Endothelial cell of umbilical vein (primary cell): ENCODE measurements at regions not wholly inside any gene's neighbourhood (a gene's known extent, or its start where the extent isn't known, plus 50 kb on each side); places are given as distances from the start of the nearest gene placed in this dataset.

Experiments used
- BruUV-seq: library from RNA; stranded (reverse); fragments of 400-500 nt; replicated peaks from 2 replicates; lab custom pipeline; 2021; lab: Mats Ljungman, UMichigan
- CTCF ChIA-PET: fragments of 300-600, 350-600 bp; sonication (Branson Sonifier 250); formaldehyde crosslinking; loops from one replicate; lab custom pipeline; 2021; ENCODE audit warnings: antibody characterized with exemption, inconsistent platforms; lab: Charles Lee
- POLR2A ChIA-PET: fragments of 300-600, 350-600 bp; sonication (Branson Sonifier 250); formaldehyde crosslinking; loops from one replicate; lab custom pipeline; 2021; ENCODE audit warnings: antibody characterized with exemption, inconsistent platforms; lab: Charles Lee
- DNase-seq: peaks from one replicate; pipeline ENCODE4 v3.0.0-alpha.2; 2011; ENCODE audit warnings: low read depth, low spot score
- FAIRE-seq: peaks from 2 replicates; lab custom pipeline; 2011; peaks lifted over from hg19 to GRCh38; lab: Jason Lieb, UNC
- H2AFZ ChIP-seq: 2 replicates; pipeline ENCODE4 v1.6.0; 2012; ENCODE audit warnings: low read depth, low read length, control low read depth, inconsistent platforms
- H3K27ac ChIP-seq: 2 replicates; pipeline ENCODE4 v1.5.1; 2011; ENCODE audit warnings: low read depth, mild to moderate bottlenecking, control low read depth, low read length, moderate library complexity; ENCODE audit not compliant: insufficient read depth
- H3K27me3 ChIP-seq, 2 experiments: 2 replicates each; pipeline versions ENCODE4 v1.6.0 to v1.6.1; 2011; ENCODE audit warnings: low read length in 2 of 2, mixed read lengths in 1 of 2; ENCODE audit not compliant: control insufficient read depth in 2 of 2, insufficient read depth in 2 of 2
- H3K36me3 ChIP-seq, 2 experiments: 2 replicates in 1 of 2; 3 replicates in 1 of 2; pipeline ENCODE4 v1.5.1; 2011; ENCODE audit warnings: low read length in 2 of 2, mild to moderate bottlenecking in 1 of 2, moderate library complexity in 1 of 2; ENCODE audit not compliant: control insufficient read depth in 2 of 2, insufficient read depth in 2 of 2; ENCODE audit errors: extremely low read depth in 1 of 2
- H3K4me1 ChIP-seq: 3 replicates; pipeline ENCODE4 v1.5.1; 2011; ENCODE audit warnings: mild to moderate bottlenecking, low read length; ENCODE audit not compliant: control insufficient read depth, insufficient read depth; ENCODE audit errors: extremely low read depth
- H3K4me2 ChIP-seq: 2 replicates; pipeline ENCODE4 v1.6.1; 2011; ENCODE audit warnings: low read length, control low read depth, mixed read lengths; ENCODE audit not compliant: insufficient read depth
- H3K4me3 ChIP-seq, 3 experiments: fragments of 200-600 bp in 1 of 3; sonication (generic), shearing (Covaris generic) in 1 of 3; replicated peaks in 1 of 3; 2 replicates each; pipeline ENCODE4 v1.5.1; 2011 to 2016; ENCODE audit warnings: control low read depth in 3 of 3, low read length in 3 of 3, mild to moderate bottlenecking in 2 of 3, inconsistent platforms in 1 of 3, low read depth in 1 of 3, moderate library complexity in 1 of 3; ENCODE audit not compliant: insufficient read depth in 1 of 3
- H3K79me2 ChIP-seq: 2 replicates; pipeline ENCODE4 v1.6.0; 2012; ENCODE audit warnings: low read length, inconsistent platforms; ENCODE audit not compliant: control insufficient read depth, insufficient read depth
- H3K9ac ChIP-seq: replicated peaks from 2 replicates; pipeline ENCODE3; 2011; ENCODE audit warnings: low read length, control low read depth; ENCODE audit not compliant: insufficient read depth; ENCODE audit errors: extremely low read depth
- H3K9me1 ChIP-seq: replicated peaks from 3 replicates; pipeline ENCODE4 v1.6.0; 2011; ENCODE audit warnings: mild to moderate bottlenecking, low read length; ENCODE audit not compliant: control insufficient read depth, insufficient read depth; ENCODE audit errors: extremely low read depth
- H3K9me3 ChIP-seq: replicated peaks from 2 replicates; pipeline ENCODE4 v1.5.1; 2012; ENCODE audit warnings: low read length, inconsistent platforms; ENCODE audit not compliant: control insufficient read depth, insufficient read depth
- H4K20me1 ChIP-seq: replicated peaks from 2 replicates; pipeline ENCODE3; 2011; ENCODE audit warnings: mild to moderate bottlenecking, low read length; ENCODE audit not compliant: control insufficient read depth, insufficient read depth; ENCODE audit errors: extremely low read depth
- EZH2 ChIP-seq: IDR thresholded peaks from 2 replicates; pipeline ENCODE4 v1.6.1; 2012; ENCODE audit warnings: borderline replicate concordance, low read depth, mild to moderate bottlenecking, moderate library complexity, low read length, inconsistent platforms; ENCODE audit not compliant: severe bottlenecking
- FOS ChIP-seq: IDR thresholded peaks from 2 replicates; pipeline ENCODE4 v1.6.1; 2011; ENCODE audit warnings: mild to moderate bottlenecking, low read length, moderate library complexity, borderline replicate concordance; ENCODE audit not compliant: insufficient read depth
- GATA2 ChIP-seq: IDR thresholded peaks from 2 replicates; pipeline ENCODE4 v1.7.0; 2011; ENCODE audit warnings: low read depth, mild to moderate bottlenecking, moderate library complexity, mixed read lengths, low read length; ENCODE audit not compliant: insufficient read length, insufficient read depth
- JUN ChIP-seq: IDR thresholded peaks from 2 replicates; pipeline ENCODE4 v1.6.1; 2011; ENCODE audit warnings: borderline replicate concordance, low read depth; ENCODE audit not compliant: insufficient read length, insufficient read depth
- MAX ChIP-seq: IDR thresholded peaks from 2 replicates; pipeline ENCODE4 v1.6.1; 2011; ENCODE audit not compliant: insufficient read depth, insufficient read length
- MYC ChIP-seq: IDR thresholded peaks from one replicate; pipeline ENCODE4 v1.6.1; 2011; ENCODE audit warnings: mild to moderate bottlenecking, low read depth, low read length
- POLR2A ChIP-seq: IDR thresholded peaks from 2 replicates; pipeline ENCODE4 v1.6.1; 2012; ENCODE audit warnings: low read depth, mild to moderate bottlenecking, control low read depth, low read length
- dilution Hi-C: fragments of 300-500 bp; cut with MboI; formaldehyde crosslinking; loops from one replicate; pipeline ENCODE4 v1.15.0; 2019; ENCODE audit warnings: low sequenced_read_pairs; ENCODE audit not compliant: extremely low pct_ligation_motif_present
- intact Hi-C: fragments of 100-400 bp; cut with micrococcal nuclease; formaldehyde crosslinking; loops from one replicate; pipeline ENCODE4 v1.10.0; 2022

- BruUV-seq = no TSS peak
- dilution Hi-C loops (no loop called here), intact Hi-C loops (no loop called here)
- Histone ChIP-seq H2AFZ (no peak overlapping the region), H3K4me1 (no peaks in the 10 kb centered on the region), H3K79me2 (no peaks in the 10 kb centered on the region), H3K27ac (no peak overlapping the region), H3K9ac (no peak overlapping the region), H3K9me3 (no peaks in the 10 kb centered on the region), H3K36me3 (no peaks in the 10 kb centered on the region), H3K4me3 (no peak overlapping the region), H4K20me1 (no peaks in the 10 kb centered on the region), H3K27me3 (no peaks in the 10 kb centered on the region), H3K4me2 (no peak overlapping the region), H3K9me1 (peaks cover 2% of the 10 kb centered on the region)
- DNase-seq = no peak
- POLR2A ChIA-PET = no interaction called here
- FAIRE-seq = no peak
- CTCF ChIA-PET = no interaction called here
- TF ChIP-seq EZH2 (no peak), FOS (no peak)
These were observed 927.8 kb downstream of the SUCLG1 start for GRCh38 chr2:83531206-83531826.

GRCh38 chr2:83528767-83529166 is 930.3 kb downstream of the SUCLG1 start:
- Histone ChIP-seq H3K79me2 (no peaks in the 10 kb centered on the region), H3K36me3 (no peaks in the 10 kb centered on the region), H3K4me3 (no peak overlapping the region), H3K27ac (no peak overlapping the region), H3K4me2 (no peak overlapping the region), H3K27me3 (no peaks in the 10 kb centered on the region), H3K9ac (no peak overlapping the region), H2AFZ (no peak overlapping the region), H3K9me1 (peaks cover 2% of the 10 kb centered on the region), H4K20me1 (no peaks in the 10 kb centered on the region), H3K4me1 (no peaks in the 10 kb centered on the region), H3K9me3 (no peaks in the 10 kb centered on the region)
- DNase-seq (no peak), FAIRE-seq (no peak)
- POLR2A ChIA-PET = no interaction called here
- dilution Hi-C loops = no loop called here
- CTCF ChIA-PET = no interaction called here
- no TSS peak for BruUV-seq
- no peak for TF ChIP-seq GATA2
- TF ChIP-seq MAX = no peak
- no peak for TF ChIP-seq JUN
- no peak for TF ChIP-seq FOS
- no peak for TF ChIP-seq POLR2A
- no peak for TF ChIP-seq EZH2
- TF ChIP-seq MYC = no peak
- intact Hi-C loops = no loop called here
